ENCODE measurements at regions not wholly inside any gene's neighbourhood (a gene's known extent, or its start where the extent isn't known, plus 50 kb on each side); places are given as distances from the start of the nearest gene placed in this dataset.

- no CpG with 5 or more reads among the region's 2 CpGs for WGBS, 2 donors (ENCODE audit: extremely low coverage in 2 of 2, insufficient read length in 2 of 2, insufficient replicate concordance in 1 of 2)
- Histone ChIP-seq H3K36me3 (replicated peaks in 1 of 2; ENCODE audit: control insufficient read depth in 2 of 2, insufficient read depth in 2 of 2, low read length in 2 of 2) (no peaks in the 10 kb centered on the region), H2AFZ (ENCODE audit: low read length) (no peak overlapping the region), H3K9ac (ENCODE audit: low read depth, low read length, poor library complexity) (no peak overlapping the region), H4K8ac (ENCODE audit: low read depth, low read length) (no peak overlapping the region), H2BK15ac (ENCODE audit: low read length) (no peak overlapping the region), H3K9me3 (replicated peaks in 1 of 2; ENCODE audit: control insufficient read depth in 2 of 2, insufficient read depth in 1 of 2, low read depth in 1 of 2, low read length in 2 of 2) (peaks cover 0 to 2% of the 10 kb centered on the region in 2 donors), H2BK12ac (ENCODE audit: low read length) (no peak overlapping the region), H3K79me1 (ENCODE audit: low read depth, low read length) (no peaks in the 10 kb centered on the region), H3K4ac (ENCODE audit: low read length) (no peak overlapping the region), H3K4me3 (ENCODE audit: low read length in 2 of 2) (no peak overlapping the region), H3K4me2 (ENCODE audit: insufficient read depth, low read length, poor library complexity, severe bottlenecking) (no peak overlapping the region), H3K27ac (replicated peaks; ENCODE audit: low read length) (no peak overlapping the region), H3K27me3 (ENCODE audit: control insufficient read depth in 3 of 3, insufficient read depth in 3 of 3, low read depth in 1 of 3, low read length in 3 of 3) (peaks cover 0 to 2% (median 0%) of the 10 kb centered on the region in 3 experiments), H3K14ac (ENCODE audit: low read length) (no peak overlapping the region), H3K23ac (ENCODE audit: low read depth, low read length, poor library complexity) (no peak overlapping the region), H3K4me1 (ENCODE audit: control insufficient read depth in 2 of 2, insufficient read depth in 1 of 2, low read depth in 1 of 2, low read length in 2 of 2) (peaks cover 0 to 1% of the 10 kb centered on the region in 2 donors), H2AK5ac (ENCODE audit: low read depth, low read length) (no peak overlapping the region), H2BK5ac (ENCODE audit: low read length) (no peak overlapping the region), H4K91ac (ENCODE audit: low read depth, low read length, poor library complexity) (no peak overlapping the region), H3K18ac (ENCODE audit: low read length) (no peak overlapping the region), H2BK120ac (ENCODE audit: low read depth, low read length) (no peak overlapping the region)
- DNase-seq (ENCODE audit: low spot score): no peak
Observed at GRCh38 chr5:66353186-66353585, 209.1 kb downstream of the SREK1 start.

DNA sequence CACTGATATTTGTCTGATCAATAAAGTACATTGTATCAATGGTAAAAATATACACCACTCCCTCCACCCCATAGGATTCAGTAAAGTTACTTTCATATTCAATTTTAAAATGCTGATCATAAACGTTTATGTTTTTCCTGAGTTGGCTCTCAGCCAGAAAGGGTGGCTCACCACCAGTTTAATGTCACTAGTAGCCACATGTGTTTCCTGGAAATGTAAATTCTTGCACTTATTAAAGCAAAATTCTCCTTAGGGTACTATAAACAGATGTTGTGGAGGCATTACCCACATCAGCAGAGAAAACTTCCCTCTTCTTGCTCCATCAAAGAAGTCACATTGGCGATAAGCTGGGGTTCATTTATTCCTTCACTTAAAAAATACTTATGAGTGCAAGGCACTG, 210.3 kb downstream of the SREK1 start:
- Histone ChIP-seq H2AK5ac (ENCODE audit: low read depth, low read length) (no peak overlapping the region), H3K27ac (replicated peaks; ENCODE audit: low read length) (no peak overlapping the region), H2BK12ac (ENCODE audit: low read length) (no peak overlapping the region), H3K4me1 (ENCODE audit: control insufficient read depth in 2 of 2, insufficient read depth in 1 of 2, low read depth in 1 of 2, low read length in 2 of 2) (peaks cover 0 to 1% of the 10 kb centered on the region in 2 donors), H3K4ac (ENCODE audit: low read length) (no peak overlapping the region), H2BK120ac (ENCODE audit: low read depth, low read length) (no peak overlapping the region), H2BK15ac (ENCODE audit: low read length) (no peak overlapping the region), H3K14ac (ENCODE audit: low read length) (no peak overlapping the region), H3K79me1 (ENCODE audit: low read depth, low read length) (no peaks in the 10 kb centered on the region), H3K23ac (ENCODE audit: low read depth, low read length, poor library complexity) (no peak overlapping the region), H3K9me3 (replicated peaks in 1 of 2; ENCODE audit: control insufficient read depth in 2 of 2, insufficient read depth in 1 of 2, low read depth in 1 of 2, low read length in 2 of 2) (peaks cover 0 to 2% of the 10 kb centered on the region in 2 donors), H4K8ac (ENCODE audit: low read depth, low read length) (no peak overlapping the region), H2BK5ac (ENCODE audit: low read length) (no peak overlapping the region), H3K9ac (ENCODE audit: low read depth, low read length, poor library complexity) (no peak overlapping the region), H3K36me3 (replicated peaks in 1 of 2; ENCODE audit: control insufficient read depth in 2 of 2, insufficient read depth in 2 of 2, low read length in 2 of 2) (no peaks in the 10 kb centered on the region), H4K91ac (ENCODE audit: low read depth, low read length, poor library complexity) (no peak overlapping the region), H3K18ac (ENCODE audit: low read length) (no peak overlapping the region), H3K27me3 (ENCODE audit: control insufficient read depth in 3 of 3, insufficient read depth in 3 of 3, low read depth in 1 of 3, low read length in 3 of 3) (peaks cover 0 to 2% (median 0%) of the 10 kb centered on the region in 3 experiments), H2AFZ (ENCODE audit: low read length) (no peak overlapping the region), H3K4me2 (ENCODE audit: insufficient read depth, low read length, poor library complexity, severe bottlenecking) (no peak overlapping the region), H3K4me3 (ENCODE audit: low read length in 2 of 2) (no peak overlapping the region)
- DNase-seq (ENCODE audit: low spot score): no peak
- WGBS, 2 donors (ENCODE audit: extremely low coverage in 2 of 2, insufficient read length in 2 of 2, insufficient replicate concordance in 1 of 2): no CpG with 5 or more reads among the region's 2 CpGs

- Histone ChIP-seq H3K4me2 (ENCODE audit: insufficient read depth, low read length, poor library complexity, severe bottlenecking) (no peak overlapping the region), H3K4me1 (ENCODE audit: control insufficient read depth in 2 of 2, insufficient read depth in 1 of 2, low read depth in 1 of 2, low read length in 2 of 2) (peaks cover 0 to 1% of the 10 kb centered on the region in 2 donors), H3K79me1 (ENCODE audit: low read depth, low read length) (no peaks in the 10 kb centered on the region), H2BK5ac (ENCODE audit: low read length) (no peak overlapping the region), H4K91ac (ENCODE audit: low read depth, low read length, poor library complexity) (no peak overlapping the region), H3K23ac (ENCODE audit: low read depth, low read length, poor library complexity) (no peak overlapping the region), H3K14ac (ENCODE audit: low read length) (no peak overlapping the region), H4K8ac (ENCODE audit: low read depth, low read length) (no peak overlapping the region), H2BK12ac (ENCODE audit: low read length) (no peak overlapping the region), H3K4me3 (ENCODE audit: low read length in 2 of 2) (no peak overlapping the region), H3K18ac (ENCODE audit: low read length) (no peak overlapping the region), H3K27ac (replicated peaks; ENCODE audit: low read length) (no peak overlapping the region), H3K9ac (ENCODE audit: low read depth, low read length, poor library complexity) (no peak overlapping the region), H3K36me3 (replicated peaks in 1 of 2; ENCODE audit: control insufficient read depth in 2 of 2, insufficient read depth in 2 of 2, low read length in 2 of 2) (no peaks in the 10 kb centered on the region), H2AK5ac (ENCODE audit: low read depth, low read length) (no peak overlapping the region), H3K27me3 (ENCODE audit: control insufficient read depth in 3 of 3, insufficient read depth in 3 of 3, low read depth in 1 of 3, low read length in 3 of 3) (peaks cover 0 to 2% (median 0%) of the 10 kb centered on the region in 3 experiments), H2AFZ (ENCODE audit: low read length) (no peak overlapping the region), H2BK120ac (ENCODE audit: low read depth, low read length) (no peak overlapping the region), H3K4ac (ENCODE audit: low read length) (no peak overlapping the region), H3K9me3 (replicated peaks in 1 of 2; ENCODE audit: control insufficient read depth in 2 of 2, insufficient read depth in 1 of 2, low read depth in 1 of 2, low read length in 2 of 2) (peaks cover 0 to 2% of the 10 kb centered on the region in 2 donors), H2BK15ac (ENCODE audit: low read length) (no peak overlapping the region)
- WGBS, 2 donors (ENCODE audit: extremely low coverage in 2 of 2, insufficient read length in 2 of 2, insufficient replicate concordance in 1 of 2): no CpG with 5 or more reads among the region's 3 CpGs
- no peak for DNase-seq (ENCODE audit: low spot score)
Observed at GRCh38 chr5:66356011-66356565, 212.0 kb downstream of the SREK1 start.

DNA sequence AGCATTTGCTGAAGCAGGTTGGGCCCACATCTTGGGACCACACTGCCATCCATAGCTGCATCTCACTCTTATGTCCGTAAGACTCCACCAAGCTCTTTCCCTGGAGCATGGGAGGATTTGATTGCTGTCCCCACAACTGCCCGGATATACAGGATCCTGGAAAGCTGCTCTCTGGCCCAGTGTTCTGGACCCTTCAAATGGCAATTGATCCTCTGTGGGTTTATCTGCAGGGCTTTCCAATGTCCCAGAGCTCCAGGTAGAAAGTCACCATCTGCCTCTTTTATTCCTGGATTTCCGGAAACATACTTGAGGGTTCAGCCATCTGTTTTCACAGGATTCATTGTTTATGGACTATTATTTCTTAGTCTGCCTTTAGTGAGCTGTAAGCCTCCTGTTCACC, 214.6 kb downstream of the SREK1 start:
- H3K4me2 ChIP-seq (ENCODE audit: insufficient read depth, low read length, poor library complexity, severe bottlenecking): no peak overlapping the region
- H3K14ac ChIP-seq (ENCODE audit: low read length): no peak overlapping the region
- WGBS, 2 donors (ENCODE audit: extremely low coverage in 2 of 2, insufficient read length in 2 of 2, insufficient replicate concordance in 1 of 2): no CpG with 5 or more reads among the region's 3 CpGs
- no peak overlapping the region for H2BK12ac ChIP-seq (ENCODE audit: low read length)
- H3K18ac ChIP-seq (ENCODE audit: low read length): no peak overlapping the region
- peaks cover 0 to 2% (median 0%) of the 10 kb centered on the region in 3 experiments for H3K27me3 ChIP-seq (ENCODE audit: control insufficient read depth in 3 of 3, insufficient read depth in 3 of 3, low read depth in 1 of 3, low read length in 3 of 3)
- H3K9me3 ChIP-seq (replicated peaks in 1 of 2; ENCODE audit: control insufficient read depth in 2 of 2, insufficient read depth in 1 of 2, low read depth in 1 of 2, low read length in 2 of 2): peaks cover 0 to 2% of the 10 kb centered on the region in 2 donors
- no peak overlapping the region for H3K27ac ChIP-seq (replicated peaks; ENCODE audit: low read length)
- H3K9ac ChIP-seq (ENCODE audit: low read depth, low read length, poor library complexity): no peak overlapping the region
- H2AK5ac ChIP-seq (ENCODE audit: low read depth, low read length): no peak overlapping the region
- H3K4ac ChIP-seq (ENCODE audit: low read length): no peak overlapping the region
- H2AFZ ChIP-seq (ENCODE audit: low read length): no peak overlapping the region
- H2BK120ac ChIP-seq (ENCODE audit: low read depth, low read length): no peak overlapping the region
- no peak overlapping the region for H3K4me3 ChIP-seq (ENCODE audit: low read length in 2 of 2)
- no peak for DNase-seq (ENCODE audit: low spot score)
- H2BK5ac ChIP-seq (ENCODE audit: low read length): no peak overlapping the region
- no peak overlapping the region for H3K23ac ChIP-seq (ENCODE audit: low read depth, low read length, poor library complexity)
- no peak overlapping the region for H4K91ac ChIP-seq (ENCODE audit: low read depth, low read length, poor library complexity)
- H2BK15ac ChIP-seq (ENCODE audit: low read length): no peak overlapping the region
- no peak overlapping the region for H4K8ac ChIP-seq (ENCODE audit: low read depth, low read length)
- no peaks in the 10 kb centered on the region for H3K36me3 ChIP-seq (replicated peaks in 1 of 2; ENCODE audit: control insufficient read depth in 2 of 2, insufficient read depth in 2 of 2, low read length in 2 of 2)
- peaks cover 0 to 4% of the 10 kb centered on the region in 2 donors for H3K4me1 ChIP-seq (ENCODE audit: control insufficient read depth in 2 of 2, insufficient read depth in 1 of 2, low read depth in 1 of 2, low read length in 2 of 2)
- H3K79me1 ChIP-seq (ENCODE audit: low read depth, low read length): no peaks in the 10 kb centered on the region

Measured in neuronal stem cell (in vitro differentiated cells).